OCI-LY1 (cell line): ENCODE measurements at regions not wholly inside any gene's neighbourhood (a gene's known extent, or its start where the extent isn't known, plus 50 kb on each side); places are given as distances from the start of the nearest gene placed in this dataset.

Experiments used
- H2AFZ ChIP-seq: fragments of 200-600 bp; sonication (generic), shearing (Covaris generic); 2 replicates; pipeline ENCODE4 v1.6.0; 2014; ENCODE audit warnings: antibody characterized with exemption, mild to moderate bottlenecking, low read length
- H3F3A ChIP-seq: fragments of 200-600 bp; sonication (generic), shearing (Covaris generic); 2 replicates; pipeline ENCODE4 v1.6.0; 2014; ENCODE audit warnings: mild to moderate bottlenecking, antibody characterized with exemption, low read length, moderate library complexity; ENCODE audit not compliant: insufficient read depth
- H3K27ac ChIP-seq: fragments of 200-600 bp; sonication (generic); 2 replicates; pipeline ENCODE4 v1.5.1; 2014; ENCODE audit warnings: low read length, mixed run types, mild to moderate bottlenecking, low read depth; ENCODE audit not compliant: poor library complexity, severe bottlenecking
- H3K27me3 ChIP-seq: fragments of 200-600 bp; sonication (generic); 2 replicates; pipeline ENCODE4 v1.6.0; 2014; ENCODE audit warnings: antibody characterized with exemption, mild to moderate bottlenecking, low read length, moderate library complexity; ENCODE audit not compliant: insufficient read depth
- H3K36me3 ChIP-seq: fragments of 200-600 bp; sonication (generic); 2 replicates; pipeline ENCODE4 v1.6.1; 2014; ENCODE audit warnings: mild to moderate bottlenecking, antibody characterized with exemption, low read length, moderate library complexity, mixed read lengths; ENCODE audit not compliant: insufficient read depth
- H3K4me1 ChIP-seq: fragments of 200-600 bp; sonication (generic); 2 replicates; pipeline ENCODE4 v1.5.1; 2014; ENCODE audit warnings: mild to moderate bottlenecking, low read length, moderate library complexity; ENCODE audit not compliant: insufficient read depth, severe bottlenecking
- H3K4me2 ChIP-seq: fragments of 200-600 bp; sonication (generic), shearing (Covaris generic); 2 replicates; pipeline ENCODE4 v1.6.1; 2014; ENCODE audit warnings: low read length
- H3K4me3 ChIP-seq: fragments of 200-600 bp; sonication (generic); 2 replicates; pipeline ENCODE4 v1.5.1; 2014; ENCODE audit warnings: low read length, low read depth, mild to moderate bottlenecking, mixed read lengths; ENCODE audit not compliant: poor library complexity, severe bottlenecking
- H3K79me2 ChIP-seq: fragments of 200-600 bp; shearing (Covaris generic); 2 replicates; pipeline ENCODE4 v1.6.1; 2016; ENCODE audit warnings: mixed run types, low read length, mixed read lengths; ENCODE audit not compliant: insufficient read depth
- H3K9ac ChIP-seq: fragments of 200-600 bp; sonication (generic), shearing (Covaris generic); 2 replicates; pipeline ENCODE4 v1.6.1; 2014; ENCODE audit warnings: mild to moderate bottlenecking, low read length, mixed read lengths
- H3K9me2 ChIP-seq: fragments of 200-600 bp; sonication (generic), shearing (Covaris generic); 2 replicates; pipeline ENCODE4 v1.6.1; 2014; ENCODE audit warnings: low read depth, mild to moderate bottlenecking, low read length, mixed read lengths
- H3K9me3 ChIP-seq: fragments of 200-600 bp; shearing (Covaris generic); 2 replicates; pipeline ENCODE4 v1.6.1; 2014; ENCODE audit warnings: low read length, mixed read lengths
- H4K20me1 ChIP-seq: fragments of 200-600 bp; sonication (generic), shearing (Covaris generic); 2 replicates; pipeline ENCODE4 v1.6.0; 2016; ENCODE audit warnings: mild to moderate bottlenecking, low read length; ENCODE audit not compliant: insufficient read depth
- EZH2 ChIP-seq: fragments of 200-600 bp; sonication (generic), shearing (Covaris generic); IDR thresholded peaks from 2 replicates; pipeline ENCODE4 v1.8.0; 2017; ENCODE audit warnings: borderline replicate concordance, mixed run types, mild to moderate bottlenecking, antibody characterized with exemption, low read length, moderate library complexity, mixed read lengths
- TF ChIP-seq, protein P1 (sequence below): fragments of 200-600 bp; sonication (generic), shearing (Covaris generic); IDR thresholded peaks from 2 replicates; pipeline ENCODE4 v1.5.1; 2017; ENCODE audit warnings: mild to moderate bottlenecking, antibody characterized with exemption, low read length, moderate library complexity, mixed read lengths

- TF ChIP-seq EZH2 = no peak
- TF ChIP-seq, protein P1, sequence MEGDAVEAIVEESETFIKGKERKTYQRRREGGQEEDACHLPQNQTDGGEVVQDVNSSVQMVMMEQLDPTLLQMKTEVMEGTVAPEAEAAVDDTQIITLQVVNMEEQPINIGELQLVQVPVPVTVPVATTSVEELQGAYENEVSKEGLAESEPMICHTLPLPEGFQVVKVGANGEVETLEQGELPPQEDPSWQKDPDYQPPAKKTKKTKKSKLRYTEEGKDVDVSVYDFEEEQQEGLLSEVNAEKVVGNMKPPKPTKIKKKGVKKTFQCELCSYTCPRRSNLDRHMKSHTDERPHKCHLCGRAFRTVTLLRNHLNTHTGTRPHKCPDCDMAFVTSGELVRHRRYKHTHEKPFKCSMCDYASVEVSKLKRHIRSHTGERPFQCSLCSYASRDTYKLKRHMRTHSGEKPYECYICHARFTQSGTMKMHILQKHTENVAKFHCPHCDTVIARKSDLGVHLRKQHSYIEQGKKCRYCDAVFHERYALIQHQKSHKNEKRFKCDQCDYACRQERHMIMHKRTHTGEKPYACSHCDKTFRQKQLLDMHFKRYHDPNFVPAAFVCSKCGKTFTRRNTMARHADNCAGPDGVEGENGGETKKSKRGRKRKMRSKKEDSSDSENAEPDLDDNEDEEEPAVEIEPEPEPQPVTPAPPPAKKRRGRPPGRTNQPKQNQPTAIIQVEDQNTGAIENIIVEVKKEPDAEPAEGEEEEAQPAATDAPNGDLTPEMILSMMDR = no peak
- Histone ChIP-seq H2AFZ (no peak overlapping the region), H3K9me3 (no peaks in the 10 kb centered on the region)
Observed at GRCh38 chr18:22006458-22006857, 162.9 kb upstream of the GATA6 start.

GRCh38 chr18:22009242-22009641, 160.1 kb upstream of the GATA6 start:
- H4K20me1 ChIP-seq = no peaks in the 10 kb centered on the region
- no peaks in the 10 kb centered on the region for H3K9me2 ChIP-seq
- H3K4me2 ChIP-seq = no peak overlapping the region
- no peaks in the 10 kb centered on the region for H3F3A ChIP-seq
- no peak overlapping the region for H3K27ac ChIP-seq
- no peaks in the 10 kb centered on the region for H3K4me1 ChIP-seq
- H2AFZ ChIP-seq = no peak overlapping the region
- H3K4me3 ChIP-seq = no peak overlapping the region
- TF ChIP-seq, protein P1 = no peak
- TF ChIP-seq EZH2 = no peak
- H3K9ac ChIP-seq = no peak overlapping the region
- no peaks in the 10 kb centered on the region for H3K79me2 ChIP-seq
- no peaks in the 10 kb centered on the region for H3K9me3 ChIP-seq
- H3K27me3 ChIP-seq = no peaks in the 10 kb centered on the region
- no peaks in the 10 kb centered on the region for H3K36me3 ChIP-seq

More at GRCh38 chr18:22006458-22006857, 162.9 kb upstream of the GATA6 start:
- Histone ChIP-seq H3F3A (no peaks in the 10 kb centered on the region), H3K27me3 (no peaks in the 10 kb centered on the region), H3K9me2 (no peaks in the 10 kb centered on the region), H4K20me1 (no peaks in the 10 kb centered on the region), H3K27ac (no peak overlapping the region), H3K79me2 (no peaks in the 10 kb centered on the region), H3K9ac (no peak overlapping the region), H3K36me3 (no peaks in the 10 kb centered on the region), H3K4me1 (no peaks in the 10 kb centered on the region), H3K4me3 (no peak overlapping the region), H3K4me2 (no peak overlapping the region)

- no peak overlapping the region for H3K27ac ChIP-seq
- no peaks in the 10 kb centered on the region for H3K36me3 ChIP-seq
- no peak overlapping the region for H3K9ac ChIP-seq
- no peak for TF ChIP-seq EZH2
- TF ChIP-seq, protein P1 = no peak
- no peaks in the 10 kb centered on the region for H3K9me3 ChIP-seq
- H3K79me2 ChIP-seq = no peaks in the 10 kb centered on the region
- no peaks in the 10 kb centered on the region for H3K9me2 ChIP-seq
- no peaks in the 10 kb centered on the region for H4K20me1 ChIP-seq
- no peak overlapping the region for H2AFZ ChIP-seq
- H3K4me3 ChIP-seq = no peak overlapping the region
- H3K27me3 ChIP-seq = no peaks in the 10 kb centered on the region
- no peaks in the 10 kb centered on the region for H3K4me1 ChIP-seq
- H3K4me2 ChIP-seq = no peak overlapping the region
- no peaks in the 10 kb centered on the region for H3F3A ChIP-seq
Observed at GRCh38 chr18:22013993-22014392, 155.4 kb upstream of the GATA6 start.
